ENCODE measurements at regions not wholly inside any gene's neighbourhood (a gene's known extent, or its start where the extent isn't known, plus 50 kb on each side); places are given as distances from the start of the nearest gene placed in this dataset.

GRCh38 chr1:112061056-112061455 is 71.6 kb upstream of the KCND3 start:
- no peaks in the 10 kb centered on the region for H3K36me3 Mint-ChIP-seq
- no peak for TF ChIP-seq CTCF (conservative IDR thresholded peaks at IDR 0.05)
- H3K4me1 Mint-ChIP-seq (ENCODE audit: unreplicated experiment) = no peaks in the 10 kb centered on the region
- H3K27ac Mint-ChIP-seq = no peak overlapping the region
- H3K4me3 Mint-ChIP-seq = no peak overlapping the region
- H3K9me3 Mint-ChIP-seq = no peaks in the 10 kb centered on the region
- H3K27me3 Mint-ChIP-seq = no peaks in the 10 kb centered on the region
- no peak for DNase-seq (ENCODE audit: extremely low spot score, unreplicated experiment)

GRCh38 chr1:112061901-112062320 is 72.4 kb upstream of the KCND3 start:
- H3K4me3 Mint-ChIP-seq = no peak overlapping the region

GRCh38 chr1:112063781-112064728 is 74.6 kb upstream of the KCND3 start:
- H3K4me3 Mint-ChIP-seq = no peak overlapping the region
- no peaks in the 10 kb centered on the region for H3K9me3 Mint-ChIP-seq
- no peak for TF ChIP-seq CTCF (conservative IDR thresholded peaks at IDR 0.05)
- H3K36me3 Mint-ChIP-seq = no peaks in the 10 kb centered on the region
- peaks cover 5% of the 10 kb centered on the region for H3K27me3 Mint-ChIP-seq
- no peaks in the 10 kb centered on the region for H3K4me1 Mint-ChIP-seq (ENCODE audit: unreplicated experiment)
- DNase-seq (ENCODE audit: extremely low spot score, unreplicated experiment) = no peak
- H3K27ac Mint-ChIP-seq = no peak overlapping the region

More at GRCh38 chr1:112061901-112062320, 72.4 kb upstream of the KCND3 start:
- Mint-ChIP-seq H3K27ac (no peak overlapping the region), H3K9me3 (no peaks in the 10 kb centered on the region), H3K27me3 (peaks cover 3% of the 10 kb centered on the region), H3K4me1 (ENCODE audit: unreplicated experiment) (no peaks in the 10 kb centered on the region), H3K36me3 (no peaks in the 10 kb centered on the region)
- TF ChIP-seq CTCF (conservative IDR thresholded peaks at IDR 0.05) = no peak
- no peak for DNase-seq (ENCODE audit: extremely low spot score, unreplicated experiment)

GRCh38 chr1:112067989-112068388 is 78.5 kb upstream of the KCND3 start:
- H3K36me3 Mint-ChIP-seq = no peaks in the 10 kb centered on the region
- DNase-seq (ENCODE audit: extremely low spot score, unreplicated experiment) = no peak
- no peaks in the 10 kb centered on the region for H3K9me3 Mint-ChIP-seq
- H3K4me1 Mint-ChIP-seq (ENCODE audit: unreplicated experiment) = no peaks in the 10 kb centered on the region
- H3K4me3 Mint-ChIP-seq = no peak overlapping the region
- no peak overlapping the region for H3K27ac Mint-ChIP-seq
- peaks cover 13% of the 10 kb centered on the region for H3K27me3 Mint-ChIP-seq
- no peak for TF ChIP-seq CTCF (conservative IDR thresholded peaks at IDR 0.05)

- Mint-ChIP-seq H3K4me1 (ENCODE audit: unreplicated experiment) (no peaks in the 10 kb centered on the region), H3K9me3 (no peaks in the 10 kb centered on the region), H3K27ac (no peak overlapping the region), H3K4me3 (no peak overlapping the region), H3K27me3 (peaks cover 13% of the 10 kb centered on the region), H3K36me3 (no peaks in the 10 kb centered on the region)
- no peak for DNase-seq (ENCODE audit: extremely low spot score, unreplicated experiment)
- TF ChIP-seq CTCF (conservative IDR thresholded peaks at IDR 0.05) = no peak
Observed at GRCh38 chr1:112070677-112071076, 81.2 kb upstream of the KCND3 start.

All from type B pancreatic cell (in vitro differentiated cells).